ENCODE measurements at regions not wholly inside any gene's neighbourhood (a gene's known extent, or its start where the extent isn't known, plus 50 kb on each side); places are given as distances from the start of the nearest gene placed in this dataset.

- no peak for DNase-seq (ENCODE audit: low read depth in 6 of 9, low spot score in 9 of 9)
- WGBS, result 84% methylated on average over 2 of the region's 2 CpGs
Observed at GRCh38 chr4:13084210-13084609, 399.9 kb downstream of the RAB28 start.

GRCh38 chr4:13081830-13082229, 402.3 kb downstream of the RAB28 start:
- Histone ChIP-seq H3K9me3 (ENCODE audit: control insufficient read depth in 2 of 2, insufficient read depth in 1 of 2, low read length in 1 of 2) (peaks cover 0 to 8% of the 10 kb centered on the region in 2 donors), H3K4me3 (ENCODE audit: low read length in 2 of 2) (no peak overlapping the region), H3K27ac (ENCODE audit: low read depth in 1 of 2, low read length in 1 of 2) (no peak overlapping the region), H3K27me3 (ENCODE audit: control insufficient read depth in 2 of 2, insufficient read depth in 1 of 2, low read length in 1 of 2) (no peaks in the 10 kb centered on the region), H3K36me3 (ENCODE audit: control insufficient read depth in 2 of 2, insufficient read depth in 2 of 2, low read length in 1 of 2) (no peaks in the 10 kb centered on the region), H3K4me1 (ENCODE audit: control insufficient read depth in 2 of 2, insufficient read depth in 2 of 2, low read length in 2 of 2) (no peaks in the 10 kb centered on the region)
- DNase-seq (ENCODE audit: low read depth in 6 of 9, low spot score in 9 of 9), result no peak

More at GRCh38 chr4:13084210-13084609, 399.9 kb downstream of the RAB28 start:
- H3K27me3 ChIP-seq (ENCODE audit: control insufficient read depth in 2 of 2, insufficient read depth in 1 of 2, low read length in 1 of 2), result no peaks in the 10 kb centered on the region
- H3K4me1 ChIP-seq (ENCODE audit: control insufficient read depth in 2 of 2, insufficient read depth in 2 of 2, low read length in 2 of 2), result no peaks in the 10 kb centered on the region
- H3K36me3 ChIP-seq (ENCODE audit: control insufficient read depth in 2 of 2, insufficient read depth in 2 of 2, low read length in 1 of 2), result no peaks in the 10 kb centered on the region
- peaks cover 0 to 8% of the 10 kb centered on the region in 2 donors for H3K9me3 ChIP-seq (ENCODE audit: control insufficient read depth in 2 of 2, insufficient read depth in 1 of 2, low read length in 1 of 2)
- H3K4me3 ChIP-seq (ENCODE audit: low read length in 2 of 2), result no peak overlapping the region
- H3K27ac ChIP-seq (ENCODE audit: low read depth in 1 of 2, low read length in 1 of 2), result no peak overlapping the region

GRCh38 chr4:13067077-13067476, 417.1 kb downstream of the RAB28 start:
- WGBS, result 96% methylated on average over 1 of the region's 1 CpG
- no peak for DNase-seq (ENCODE audit: low read depth in 6 of 9, low spot score in 9 of 9)
- no peak overlapping the region for H3K4me3 ChIP-seq (ENCODE audit: low read length in 2 of 2)
- no peaks in the 10 kb centered on the region for H3K27me3 ChIP-seq (ENCODE audit: control insufficient read depth in 2 of 2, insufficient read depth in 1 of 2, low read length in 1 of 2)
- no peaks in the 10 kb centered on the region for H3K4me1 ChIP-seq (ENCODE audit: control insufficient read depth in 2 of 2, insufficient read depth in 2 of 2, low read length in 2 of 2)
- no peaks in the 10 kb centered on the region for H3K9me3 ChIP-seq (ENCODE audit: control insufficient read depth in 2 of 2, insufficient read depth in 1 of 2, low read length in 1 of 2)
- H3K27ac ChIP-seq (ENCODE audit: low read depth in 1 of 2, low read length in 1 of 2), result no peak overlapping the region
- H3K36me3 ChIP-seq (ENCODE audit: control insufficient read depth in 2 of 2, insufficient read depth in 2 of 2, low read length in 1 of 2), result no peaks in the 10 kb centered on the region

GRCh38 chr4:13059019-13059418, 425.1 kb downstream of the RAB28 start:
- 64% methylated on average over 4 of the region's 4 CpGs for WGBS
- Histone ChIP-seq H3K4me1 (ENCODE audit: control insufficient read depth in 2 of 2, insufficient read depth in 2 of 2, low read length in 2 of 2) (no peaks in the 10 kb centered on the region), H3K27me3 (ENCODE audit: control insufficient read depth in 2 of 2, insufficient read depth in 1 of 2, low read length in 1 of 2) (no peaks in the 10 kb centered on the region), H3K4me3 (ENCODE audit: low read length in 2 of 2) (no peak overlapping the region), H3K9me3 (ENCODE audit: control insufficient read depth in 2 of 2, insufficient read depth in 1 of 2, low read length in 1 of 2) (no peaks in the 10 kb centered on the region), H3K36me3 (ENCODE audit: control insufficient read depth in 2 of 2, insufficient read depth in 2 of 2, low read length in 1 of 2) (no peaks in the 10 kb centered on the region), H3K27ac (ENCODE audit: low read depth in 1 of 2, low read length in 1 of 2) (no peak overlapping the region)
- DNase-seq (ENCODE audit: low read depth in 6 of 9, low spot score in 9 of 9), result no peak

GRCh38 chr4:13056630-13057189, 427.4 kb downstream of the RAB28 start:
- DNase-seq (ENCODE audit: low read depth in 6 of 9, low spot score in 9 of 9), result no peak
- 90% methylated on average over 4 of the region's 4 CpGs for WGBS
- no peaks in the 10 kb centered on the region for H3K27me3 ChIP-seq (ENCODE audit: control insufficient read depth in 2 of 2, insufficient read depth in 1 of 2, low read length in 1 of 2)

GRCh38 chr4:13054420-13054970, 429.6 kb downstream of the RAB28 start:
- H3K4me3 ChIP-seq (ENCODE audit: low read length in 2 of 2), result no peak overlapping the region
- no peaks in the 10 kb centered on the region for H3K36me3 ChIP-seq (ENCODE audit: control insufficient read depth in 2 of 2, insufficient read depth in 2 of 2, low read length in 1 of 2)
- H3K4me1 ChIP-seq (ENCODE audit: control insufficient read depth in 2 of 2, insufficient read depth in 2 of 2, low read length in 2 of 2), result no peaks in the 10 kb centered on the region
- H3K9me3 ChIP-seq (ENCODE audit: control insufficient read depth in 2 of 2, insufficient read depth in 1 of 2, low read length in 1 of 2), result no peaks in the 10 kb centered on the region
- DNase-seq (ENCODE audit: low read depth in 6 of 9, low spot score in 9 of 9), result no peak
- H3K27ac ChIP-seq (ENCODE audit: low read depth in 1 of 2, low read length in 1 of 2), result no peak overlapping the region
- H3K27me3 ChIP-seq (ENCODE audit: control insufficient read depth in 2 of 2, insufficient read depth in 1 of 2, low read length in 1 of 2), result no peaks in the 10 kb centered on the region
- WGBS, result 89% methylated on average over 3 of the region's 3 CpGs

More at GRCh38 chr4:13056630-13057189, 427.4 kb downstream of the RAB28 start:
- H3K9me3 ChIP-seq (ENCODE audit: control insufficient read depth in 2 of 2, insufficient read depth in 1 of 2, low read length in 1 of 2), result no peaks in the 10 kb centered on the region
- H3K4me1 ChIP-seq (ENCODE audit: control insufficient read depth in 2 of 2, insufficient read depth in 2 of 2, low read length in 2 of 2), result no peaks in the 10 kb centered on the region
- no peaks in the 10 kb centered on the region for H3K36me3 ChIP-seq (ENCODE audit: control insufficient read depth in 2 of 2, insufficient read depth in 2 of 2, low read length in 1 of 2)
- no peak overlapping the region for H3K4me3 ChIP-seq (ENCODE audit: low read length in 2 of 2)
- H3K27ac ChIP-seq (ENCODE audit: low read depth in 1 of 2, low read length in 1 of 2), result no peak overlapping the region

- Histone ChIP-seq H3K36me3 (ENCODE audit: control insufficient read depth in 2 of 2, insufficient read depth in 2 of 2, low read length in 1 of 2) (no peaks in the 10 kb centered on the region), H3K4me3 (ENCODE audit: low read length in 2 of 2) (no peak overlapping the region), H3K27ac (ENCODE audit: low read depth in 1 of 2, low read length in 1 of 2) (no peak overlapping the region), H3K9me3 (ENCODE audit: control insufficient read depth in 2 of 2, insufficient read depth in 1 of 2, low read length in 1 of 2) (peaks cover 0 to 6% of the 10 kb centered on the region in 2 donors), H3K27me3 (ENCODE audit: control insufficient read depth in 2 of 2, insufficient read depth in 1 of 2, low read length in 1 of 2) (no peaks in the 10 kb centered on the region), H3K4me1 (ENCODE audit: control insufficient read depth in 2 of 2, insufficient read depth in 2 of 2, low read length in 2 of 2) (no peaks in the 10 kb centered on the region)
- WGBS, result 89% methylated on average over 4 of the region's 4 CpGs
- DNase-seq (ENCODE audit: low read depth in 6 of 9, low spot score in 9 of 9), result no peak
Observed at GRCh38 chr4:13047591-13047990, 436.5 kb downstream of the RAB28 start.

- 80% methylated on average over 3 of the region's 3 CpGs for WGBS
- Histone ChIP-seq H3K36me3 (ENCODE audit: control insufficient read depth in 2 of 2, insufficient read depth in 2 of 2, low read length in 1 of 2) (no peaks in the 10 kb centered on the region), H3K4me1 (ENCODE audit: control insufficient read depth in 2 of 2, insufficient read depth in 2 of 2, low read length in 2 of 2) (no peaks in the 10 kb centered on the region), H3K9me3 (ENCODE audit: control insufficient read depth in 2 of 2, insufficient read depth in 1 of 2, low read length in 1 of 2) (peaks cover 0 to 3% of the 10 kb centered on the region in 2 donors), H3K27me3 (ENCODE audit: control insufficient read depth in 2 of 2, insufficient read depth in 1 of 2, low read length in 1 of 2) (no peaks in the 10 kb centered on the region), H3K27ac (ENCODE audit: low read depth in 1 of 2, low read length in 1 of 2) (no peak overlapping the region), H3K4me3 (ENCODE audit: low read length in 2 of 2) (no peak overlapping the region)
- no peak for DNase-seq (ENCODE audit: low read depth in 6 of 9, low spot score in 9 of 9)
Observed at GRCh38 chr4:13036841-13037240, 447.3 kb downstream of the RAB28 start.

GRCh38 chr4:13032936-13033335, 451.2 kb downstream of the RAB28 start:
- no peaks in the 10 kb centered on the region for H3K27me3 ChIP-seq (ENCODE audit: control insufficient read depth in 2 of 2, insufficient read depth in 1 of 2, low read length in 1 of 2)
- no peak overlapping the region for H3K27ac ChIP-seq (ENCODE audit: low read depth in 1 of 2, low read length in 1 of 2)
- 94% methylated on average over 1 of the region's 1 CpG for WGBS
- no peaks in the 10 kb centered on the region for H3K36me3 ChIP-seq (ENCODE audit: control insufficient read depth in 2 of 2, insufficient read depth in 2 of 2, low read length in 1 of 2)
- no peak for DNase-seq (ENCODE audit: low read depth in 6 of 9, low spot score in 9 of 9)
- H3K4me3 ChIP-seq (ENCODE audit: low read length in 2 of 2), result no peak overlapping the region
- no peaks in the 10 kb centered on the region for H3K4me1 ChIP-seq (ENCODE audit: control insufficient read depth in 2 of 2, insufficient read depth in 2 of 2, low read length in 2 of 2)
- H3K9me3 ChIP-seq (ENCODE audit: control insufficient read depth in 2 of 2, insufficient read depth in 1 of 2, low read length in 1 of 2), result peaks cover 0 to 6% of the 10 kb centered on the region in 2 donors
